Stomach (tissue), 4 donors: ENCODE measurements at regions not wholly inside any gene's neighbourhood (a gene's known extent, or its start where the extent isn't known, plus 50 kb on each side); places are given as distances from the start of the nearest gene placed in this dataset.

Experiments
- POLR2AphosphoS5 ChIP-seq, 3 donors: sonication (generic); formaldehyde crosslinking; IDR thresholded peaks; one replicate each; pipeline ENCODE4 v1.6.1; 2016; ENCODE audit warnings: antibody characterized with exemption in 3 of 3
- TF ChIP-seq, protein P1 (sequence below), 7 experiments: fragments of 450-650 bp in 4 of 7; fragments of 200-600 bp in 3 of 7; sonication (generic) in 3 of 7; IDR thresholded peaks; one replicate each; pipeline ENCODE4 v1.5.1; 2016 to 2019; ENCODE audit warnings: antibody characterized with exemption in 7 of 7, control low read depth in 2 of 7, mild to moderate bottlenecking in 1 of 7

DNA sequence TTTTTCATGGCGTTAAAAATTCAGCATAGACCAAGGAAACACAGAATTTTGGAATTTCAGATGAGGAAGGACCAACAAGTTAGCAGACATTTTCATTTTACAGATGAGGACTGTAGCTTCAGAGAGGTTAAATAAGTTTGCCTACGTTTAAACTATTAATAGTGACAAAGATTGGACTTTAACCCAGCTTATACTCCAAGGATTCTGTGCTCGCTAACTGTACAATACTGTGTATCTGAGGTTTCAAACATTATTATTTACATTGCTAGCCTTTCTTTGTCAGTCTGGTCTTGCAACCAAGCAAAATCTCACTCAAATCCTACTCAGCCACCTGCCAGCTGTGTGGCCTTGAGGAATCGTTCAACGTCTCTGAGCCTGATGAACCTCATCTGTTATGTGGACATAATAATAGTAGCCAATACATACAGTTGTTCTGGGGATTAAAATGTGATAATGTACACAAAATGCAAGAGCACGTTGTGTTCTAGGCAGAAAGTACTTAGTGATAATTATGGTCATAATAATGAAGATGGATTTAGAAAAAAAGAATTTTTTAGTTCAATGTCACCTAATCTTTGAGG lies 462.4 kb upstream of the TRIB2 start:
- TF ChIP-seq, protein P1, sequence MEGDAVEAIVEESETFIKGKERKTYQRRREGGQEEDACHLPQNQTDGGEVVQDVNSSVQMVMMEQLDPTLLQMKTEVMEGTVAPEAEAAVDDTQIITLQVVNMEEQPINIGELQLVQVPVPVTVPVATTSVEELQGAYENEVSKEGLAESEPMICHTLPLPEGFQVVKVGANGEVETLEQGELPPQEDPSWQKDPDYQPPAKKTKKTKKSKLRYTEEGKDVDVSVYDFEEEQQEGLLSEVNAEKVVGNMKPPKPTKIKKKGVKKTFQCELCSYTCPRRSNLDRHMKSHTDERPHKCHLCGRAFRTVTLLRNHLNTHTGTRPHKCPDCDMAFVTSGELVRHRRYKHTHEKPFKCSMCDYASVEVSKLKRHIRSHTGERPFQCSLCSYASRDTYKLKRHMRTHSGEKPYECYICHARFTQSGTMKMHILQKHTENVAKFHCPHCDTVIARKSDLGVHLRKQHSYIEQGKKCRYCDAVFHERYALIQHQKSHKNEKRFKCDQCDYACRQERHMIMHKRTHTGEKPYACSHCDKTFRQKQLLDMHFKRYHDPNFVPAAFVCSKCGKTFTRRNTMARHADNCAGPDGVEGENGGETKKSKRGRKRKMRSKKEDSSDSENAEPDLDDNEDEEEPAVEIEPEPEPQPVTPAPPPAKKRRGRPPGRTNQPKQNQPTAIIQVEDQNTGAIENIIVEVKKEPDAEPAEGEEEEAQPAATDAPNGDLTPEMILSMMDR (IDR thresholded peaks at IDR 0.05), result no peak
- TF ChIP-seq POLR2AphosphoS5 (IDR thresholded peaks at IDR 0.05), result no peak
